ENCODE measurements at regions not wholly inside any gene's neighbourhood (a gene's known extent, or its start where the extent isn't known, plus 50 kb on each side); places are given as distances from the start of the nearest gene placed in this dataset.
A peak's percentile ranks its signal among the peaks of the same experiment; 100 is the strongest.
"Not testable (repeated sequence)": the region's sequence is repeated elsewhere in the genome, so short reads cannot be mapped to it uniquely, and the experiment has no call there.

DNA sequence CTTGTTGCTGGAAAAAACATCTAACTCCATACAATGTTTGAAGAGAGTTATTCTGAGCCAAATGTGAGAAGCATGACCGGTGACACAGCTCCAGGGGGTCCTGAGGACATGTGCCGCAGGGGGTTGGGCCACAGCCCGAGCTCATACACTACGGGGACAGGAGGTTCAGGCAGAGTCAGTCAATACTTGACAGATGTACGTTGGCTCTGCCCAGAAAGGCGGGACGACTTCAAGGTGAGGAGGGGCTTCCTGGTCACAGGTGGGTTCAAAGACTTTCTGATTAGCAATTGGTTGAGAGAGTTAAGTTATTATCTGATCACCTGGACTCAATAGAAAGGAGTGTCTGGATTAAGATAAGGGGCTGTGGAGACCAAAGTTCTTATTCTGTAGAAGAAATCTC, 143.8 kb downstream of the NPIPB11 start:
- WGBS, 2 donors = 92 to 95% methylated on average over 7 of the region's 7 CpGs
- H3K4me1 ChIP-seq (ENCODE audit: control insufficient read depth in 1 of 2, insufficient read depth in 2 of 2, low read length in 2 of 2); DNase-seq; H3K4me3 ChIP-seq (ENCODE audit: low read length in 2 of 2); ATAC-seq (ENCODE audit: low FRiP score); H3K9me3 ChIP-seq (ENCODE audit: control insufficient read depth, low read length); H3K36me3 ChIP-seq (ENCODE audit: control insufficient read depth in 1 of 2, insufficient read depth in 2 of 2, low read length in 1 of 2); H3K27me3 ChIP-seq (ENCODE audit: control insufficient read depth in 1 of 2, insufficient read depth in 2 of 2, low read length in 1 of 2); intact Hi-C loops (cut with DNase I); H3K27ac ChIP-seq (ENCODE audit: low read depth in 1 of 2, low read length in 2 of 2): not testable (repeated sequence)

DNA sequence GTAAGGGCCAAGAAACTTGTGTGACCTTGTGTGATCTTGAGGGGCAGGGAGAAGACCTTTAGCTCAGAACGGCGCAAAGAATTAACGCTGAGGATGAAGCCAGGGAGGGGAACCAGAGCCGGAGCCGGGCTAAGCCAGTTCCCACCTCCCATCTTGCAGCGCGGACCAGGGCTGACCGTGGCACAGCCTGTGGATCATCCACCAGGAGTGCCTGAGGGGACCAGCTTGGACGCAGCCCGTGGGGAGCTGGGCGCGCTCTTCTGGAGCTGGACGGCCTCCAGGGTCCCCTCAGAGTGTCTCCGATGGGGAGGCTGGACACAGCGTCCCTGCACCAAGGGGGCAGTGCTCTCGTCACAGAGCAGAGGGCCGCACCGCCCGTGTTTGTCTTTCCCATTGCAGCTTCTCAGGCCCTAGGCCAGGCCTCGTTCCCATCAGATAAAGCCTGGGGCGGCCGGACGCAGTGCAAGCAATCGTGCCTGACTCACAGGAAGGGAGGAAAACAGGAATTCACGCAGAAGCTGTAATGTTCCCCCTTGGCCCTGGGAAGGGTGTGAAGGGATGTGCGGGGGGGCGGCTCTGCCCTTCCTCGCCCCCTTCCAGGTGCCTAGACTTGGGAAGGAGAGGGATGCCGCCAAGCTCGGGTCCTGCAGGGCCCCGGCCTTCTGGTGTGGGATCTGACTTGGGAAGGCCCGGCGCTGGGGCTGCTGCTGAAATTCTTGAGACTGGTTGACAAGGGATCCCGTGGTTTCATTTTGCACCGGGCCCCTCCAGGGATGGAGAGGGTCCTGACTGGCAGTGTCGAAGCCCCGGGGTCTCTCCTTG, 144.9 kb downstream of the NPIPB11 start:
- H3K36me3 ChIP-seq (ENCODE audit: control insufficient read depth in 1 of 2, insufficient read depth in 2 of 2, low read length in 1 of 2); H3K27me3 ChIP-seq (ENCODE audit: control insufficient read depth in 1 of 2, insufficient read depth in 2 of 2, low read length in 1 of 2); H3K9me3 ChIP-seq (ENCODE audit: control insufficient read depth, low read length); H3K4me3 ChIP-seq (ENCODE audit: low read length in 2 of 2); intact Hi-C loops (cut with DNase I); H3K4me1 ChIP-seq (ENCODE audit: control insufficient read depth in 1 of 2, insufficient read depth in 2 of 2, low read length in 2 of 2); DNase-seq: not testable (repeated sequence)
- ATAC-seq (ENCODE audit: low FRiP score) = peak; percentile 87
- peak overlapping the region; percentile 67 to 68 for H3K27ac ChIP-seq (ENCODE audit: low read depth in 1 of 2, low read length in 2 of 2)
- 5 to 6% methylated on average over 26 to 32 of the region's 37 CpGs for WGBS, 2 donors

DNA sequence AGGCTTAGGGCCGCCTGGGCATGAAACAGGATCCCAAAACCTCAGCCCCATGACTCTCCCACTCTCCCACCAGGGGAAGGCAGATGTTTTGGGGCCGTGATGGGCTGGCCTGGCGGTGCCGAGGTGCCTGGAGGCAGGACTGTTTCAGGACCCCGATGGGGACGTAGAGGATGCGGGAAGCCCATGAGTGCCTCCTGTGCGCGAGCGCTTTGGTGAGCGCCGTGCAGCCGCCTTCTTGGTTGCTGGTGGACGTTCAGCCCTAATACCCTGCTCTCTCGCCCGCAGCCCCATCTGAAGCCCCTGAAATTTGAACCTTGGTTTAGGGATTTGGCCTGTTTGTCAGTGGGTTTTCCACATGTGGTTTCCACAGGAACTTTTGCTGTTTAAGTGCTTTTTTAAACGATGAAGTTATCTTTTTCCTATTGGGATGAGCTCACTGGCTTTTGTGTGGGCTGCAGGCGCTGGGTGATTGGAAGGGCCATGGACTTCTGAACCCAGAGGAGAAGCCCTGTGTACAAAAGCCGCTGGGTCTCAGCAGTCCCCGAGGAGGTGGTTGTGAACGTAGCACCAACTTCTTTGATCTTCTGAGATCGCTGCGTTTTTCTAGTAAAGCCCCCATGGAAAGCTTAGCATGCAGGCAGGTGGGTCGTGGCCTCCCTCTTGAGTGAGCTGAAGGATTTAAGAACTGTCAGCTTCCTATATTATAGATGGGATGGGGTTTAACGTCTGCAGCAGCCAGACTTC, 145.7 kb downstream of the NPIPB11 start:
- DNase-seq; H3K36me3 ChIP-seq (ENCODE audit: control insufficient read depth in 1 of 2, insufficient read depth in 2 of 2, low read length in 1 of 2); H3K27me3 ChIP-seq (ENCODE audit: control insufficient read depth in 1 of 2, insufficient read depth in 2 of 2, low read length in 1 of 2); H3K4me3 ChIP-seq (ENCODE audit: low read length in 2 of 2); intact Hi-C loops (cut with DNase I); H3K4me1 ChIP-seq (ENCODE audit: control insufficient read depth in 1 of 2, insufficient read depth in 2 of 2, low read length in 2 of 2); ATAC-seq (ENCODE audit: low FRiP score); H3K9me3 ChIP-seq (ENCODE audit: control insufficient read depth, low read length): not testable (repeated sequence)
- WGBS, 2 donors = 78 to 86% methylated on average over 21 to 24 of the region's 25 CpGs
- peak overlapping the region in 1 of 2 donors; percentile 68 for H3K27ac ChIP-seq (ENCODE audit: low read depth in 1 of 2, low read length in 2 of 2)

DNA sequence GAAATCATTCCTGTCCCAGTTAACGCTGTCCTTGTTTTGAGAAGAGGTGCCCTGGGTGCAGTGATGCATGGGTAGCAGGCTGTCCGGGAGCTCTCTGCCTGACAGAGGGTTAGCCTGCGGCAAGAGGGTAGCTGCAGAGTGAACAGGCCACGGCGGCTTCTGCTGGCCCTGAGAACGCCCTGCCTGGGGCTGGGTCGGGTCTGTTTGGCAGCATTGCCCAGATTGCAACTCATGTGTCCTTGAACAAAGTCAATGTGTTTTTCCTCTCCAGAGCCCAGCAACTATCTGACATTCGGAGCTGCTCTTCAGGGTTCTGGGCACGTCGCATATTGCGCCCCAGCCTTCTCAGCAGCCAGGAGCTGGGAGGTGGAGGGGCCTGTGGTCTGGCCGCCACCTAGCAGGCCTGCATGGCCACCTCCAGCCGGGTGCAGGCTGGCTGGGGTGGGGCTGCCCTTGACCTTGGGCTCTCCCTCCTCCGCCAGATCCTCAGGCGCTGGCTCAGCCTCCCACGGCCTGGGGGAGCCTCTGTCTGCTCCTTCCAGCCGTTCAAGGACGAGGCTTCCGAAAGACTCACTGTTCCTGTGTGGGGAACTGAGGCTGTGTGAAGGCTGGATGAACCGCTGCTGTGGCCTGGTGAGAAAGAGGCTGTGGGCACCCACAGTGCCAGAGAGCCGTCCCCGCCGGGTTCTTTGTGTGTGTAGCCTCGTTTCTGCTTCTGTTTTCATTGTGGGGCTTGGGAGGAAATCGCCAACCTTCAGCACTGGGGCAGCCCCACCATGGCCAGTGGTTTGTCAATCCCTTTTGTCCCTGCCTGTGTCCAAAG, 146.7 kb downstream of the NPIPB11 start:
- WGBS, 2 donors = 92 to 94% methylated on average over 22 to 25 of the region's 25 CpGs
- H3K4me1 ChIP-seq (ENCODE audit: control insufficient read depth in 1 of 2, insufficient read depth in 2 of 2, low read length in 2 of 2); H3K36me3 ChIP-seq (ENCODE audit: control insufficient read depth in 1 of 2, insufficient read depth in 2 of 2, low read length in 1 of 2); intact Hi-C loops (cut with DNase I); H3K9me3 ChIP-seq (ENCODE audit: control insufficient read depth, low read length); H3K27ac ChIP-seq (ENCODE audit: low read depth in 1 of 2, low read length in 2 of 2); ATAC-seq (ENCODE audit: low FRiP score); H3K27me3 ChIP-seq (ENCODE audit: control insufficient read depth in 1 of 2, insufficient read depth in 2 of 2, low read length in 1 of 2); H3K4me3 ChIP-seq (ENCODE audit: low read length in 2 of 2); DNase-seq: not testable (repeated sequence)

DNA sequence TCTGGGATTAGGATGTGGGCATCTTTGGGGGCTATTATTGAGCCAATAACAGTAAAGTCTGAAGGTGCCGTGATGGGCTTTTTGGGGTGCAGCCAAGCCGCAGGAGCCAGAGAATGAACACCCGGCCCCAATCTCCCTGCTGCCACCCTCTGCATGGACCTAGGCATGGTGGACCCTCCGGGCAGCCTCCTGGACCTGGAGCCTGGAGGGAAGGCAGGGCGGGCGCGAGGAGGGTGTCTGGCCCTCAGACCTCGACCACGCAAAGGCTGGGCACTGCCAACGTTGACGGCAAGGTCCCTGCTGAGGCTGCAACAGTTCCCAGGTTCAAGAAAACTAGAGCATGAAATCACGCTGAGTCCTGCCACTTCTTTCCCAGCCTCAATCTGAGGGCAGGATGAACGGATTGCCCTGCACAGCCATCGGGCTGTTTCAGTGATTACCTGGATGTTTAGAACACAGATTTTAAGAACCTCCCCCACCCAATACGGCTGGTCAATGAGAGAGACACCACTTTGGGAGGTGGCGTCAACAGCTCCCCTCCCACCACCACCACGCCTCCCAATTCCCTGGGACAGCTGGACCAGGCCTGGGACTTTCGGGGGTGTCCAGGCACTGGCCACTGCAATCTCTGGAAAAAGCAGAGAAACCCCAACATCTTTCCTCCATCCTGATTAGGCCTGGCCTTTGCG, 147.4 kb downstream of the NPIPB11 start:
- H3K4me3 ChIP-seq (ENCODE audit: low read length in 2 of 2); intact Hi-C loops (cut with DNase I); H3K9me3 ChIP-seq (ENCODE audit: control insufficient read depth, low read length); H3K27me3 ChIP-seq (ENCODE audit: control insufficient read depth in 1 of 2, insufficient read depth in 2 of 2, low read length in 1 of 2); ATAC-seq (ENCODE audit: low FRiP score); H3K27ac ChIP-seq (ENCODE audit: low read depth in 1 of 2, low read length in 2 of 2); DNase-seq; H3K36me3 ChIP-seq (ENCODE audit: control insufficient read depth in 1 of 2, insufficient read depth in 2 of 2, low read length in 1 of 2); H3K4me1 ChIP-seq (ENCODE audit: control insufficient read depth in 1 of 2, insufficient read depth in 2 of 2, low read length in 2 of 2): not testable (repeated sequence)
- WGBS, 2 donors = 94 to 96% methylated on average over 18 to 19 of the region's 19 CpGs

DNA sequence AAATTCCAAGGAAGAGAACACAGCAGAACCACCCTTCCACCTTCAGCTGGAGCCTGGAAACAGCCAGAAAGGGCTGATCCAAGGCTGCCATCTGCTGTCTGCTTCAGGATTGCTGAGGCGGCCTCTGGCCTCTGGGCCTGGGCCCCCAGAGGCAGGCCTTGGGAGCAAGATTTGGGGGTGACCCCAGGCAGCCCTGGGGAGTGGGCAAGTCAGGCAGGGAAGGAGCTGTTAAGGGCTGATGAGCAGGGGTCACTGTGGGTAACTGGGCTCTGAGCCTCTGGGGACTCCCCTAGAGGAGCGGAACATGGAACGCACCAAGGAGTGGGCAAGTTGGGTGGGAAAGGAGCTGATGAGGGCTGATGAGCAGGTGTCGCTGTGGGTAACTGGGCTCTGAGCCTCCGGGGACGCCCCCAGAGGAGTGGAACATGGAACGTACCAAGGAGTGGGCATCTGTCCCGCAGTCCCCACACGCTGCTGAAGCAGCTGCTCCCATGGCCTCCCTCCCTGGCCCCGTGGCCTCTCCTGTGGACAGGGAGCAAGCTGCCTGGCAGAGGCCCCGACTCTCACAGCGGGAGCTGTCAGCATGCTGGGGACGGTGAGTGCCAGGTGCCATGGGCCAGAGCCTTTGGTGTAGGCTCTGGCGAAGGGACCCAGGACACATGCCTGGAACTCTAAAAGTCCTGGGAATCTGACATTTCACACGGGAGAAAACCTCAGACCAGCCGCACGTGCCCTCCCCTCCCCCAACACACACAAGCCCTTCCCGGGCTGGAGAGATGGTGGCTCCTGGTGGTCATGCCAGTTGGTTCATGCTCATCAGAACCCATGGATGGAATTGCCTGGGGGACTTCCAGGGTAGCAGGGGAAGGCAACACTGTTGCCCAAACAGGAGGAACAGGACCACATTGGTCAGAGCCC, 148.8 kb downstream of the NPIPB11 start:
- H3K27me3 ChIP-seq (ENCODE audit: control insufficient read depth in 1 of 2, insufficient read depth in 2 of 2, low read length in 1 of 2); ATAC-seq (ENCODE audit: low FRiP score); H3K9me3 ChIP-seq (ENCODE audit: control insufficient read depth, low read length); H3K27ac ChIP-seq (ENCODE audit: low read depth in 1 of 2, low read length in 2 of 2); H3K36me3 ChIP-seq (ENCODE audit: control insufficient read depth in 1 of 2, insufficient read depth in 2 of 2, low read length in 1 of 2); DNase-seq; H3K4me1 ChIP-seq (ENCODE audit: control insufficient read depth in 1 of 2, insufficient read depth in 2 of 2, low read length in 2 of 2); intact Hi-C loops (cut with DNase I); H3K4me3 ChIP-seq (ENCODE audit: low read length in 2 of 2): not testable (repeated sequence)
- whole genome bisulfite sequencing, 2 donors = 77 to 82% methylated on average over 17 of the region's 18 CpGs

DNA sequence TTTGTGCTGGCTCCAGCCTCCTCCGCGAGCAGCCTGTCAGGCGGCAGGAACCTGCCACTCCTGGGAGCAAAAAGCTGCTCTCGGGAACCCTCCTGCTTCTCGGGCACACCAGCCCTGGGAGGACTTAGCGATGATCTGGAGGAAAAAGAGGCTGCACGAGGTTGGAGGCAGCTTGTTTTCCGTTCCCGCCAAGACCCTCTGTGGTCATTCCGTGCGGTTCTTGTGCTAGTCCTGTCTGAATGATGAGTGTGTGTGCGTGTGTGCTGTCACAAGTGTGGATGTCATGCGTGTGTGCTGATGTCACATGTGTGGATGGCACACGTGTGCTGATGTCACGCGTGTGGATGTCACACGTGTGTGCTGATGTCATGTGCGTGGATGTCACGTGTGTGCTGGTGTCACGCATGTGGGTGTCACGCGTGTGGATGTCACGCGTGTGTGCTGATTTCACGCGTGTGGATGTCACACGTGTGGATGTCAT, 150.0 kb downstream of the NPIPB11 start:
- H3K4me1 ChIP-seq (ENCODE audit: control insufficient read depth in 1 of 2, insufficient read depth in 2 of 2, low read length in 2 of 2) = no peaks in the 10 kb centered on the region
- H3K4me3 ChIP-seq (ENCODE audit: low read length in 2 of 2) = no peak overlapping the region
- WGBS, 2 donors = 88 to 91% methylated on average over 27 of the region's 27 CpGs
- intact Hi-C loops (cut with DNase I) = no loop called here
- no peak overlapping the region for H3K27ac ChIP-seq (ENCODE audit: low read depth in 1 of 2, low read length in 2 of 2)
- no peaks in the 10 kb centered on the region for H3K27me3 ChIP-seq (ENCODE audit: control insufficient read depth in 1 of 2, insufficient read depth in 2 of 2, low read length in 1 of 2)
- H3K36me3 ChIP-seq (ENCODE audit: control insufficient read depth in 1 of 2, insufficient read depth in 2 of 2, low read length in 1 of 2) = no peaks in the 10 kb centered on the region
- DNase-seq = no peak
- H3K9me3 ChIP-seq (ENCODE audit: control insufficient read depth, low read length) = no peaks in the 10 kb centered on the region
- no peak for ATAC-seq (ENCODE audit: low FRiP score)

Measured in aorta (tissue), 5 donors.